ENCODE measurements at regions not wholly inside any gene's neighbourhood (a gene's known extent, or its start where the extent isn't known, plus 50 kb on each side); places are given as distances from the start of the nearest gene placed in this dataset.

GRCh38 chr7:126150278-126150958 lies 1102.3 kb downstream of the GRM8 start:
- TF ChIP-seq CTCF (IDR thresholded peaks at IDR 0.05) (no peak), POLR2A (IDR thresholded peaks at IDR 0.05) (no peak)
- WGBS, 4 donors: 48 to 56% (median 50%) methylated on average over 2 of the region's 2 CpGs

GRCh38 chr7:126140858-126141466 lies 1111.8 kb downstream of the GRM8 start:
- no peak for DNase-seq
- Histone ChIP-seq H3K4me1 (replicated peaks in 1 of 2) (no peaks in the 10 kb centered on the region), H3K4me3 (no peak overlapping the region), H3K27me3 (no peaks in the 10 kb centered on the region), H3K36me3 (replicated peaks in 1 of 2) (no peaks in the 10 kb centered on the region), H3K27ac (no peak overlapping the region), H3K9me3 (replicated peaks in 1 of 3) (no peaks in the 10 kb centered on the region)
- intact Hi-C loops (cut with DNase I): no loop called here
- TF ChIP-seq CTCF (IDR thresholded peaks at IDR 0.05) (no peak), POLR2A (IDR thresholded peaks at IDR 0.05) (no peak)

More at GRCh38 chr7:126150278-126150958, 1102.3 kb downstream of the GRM8 start:
- H3K36me3 ChIP-seq (replicated peaks in 1 of 2): no peaks in the 10 kb centered on the region
- H3K9me3 ChIP-seq (replicated peaks in 1 of 3): no peaks in the 10 kb centered on the region
- no peak overlapping the region for H3K4me3 ChIP-seq
- H3K4me1 ChIP-seq (replicated peaks in 1 of 2): no peaks in the 10 kb centered on the region
- DNase-seq: no peak
- no peaks in the 10 kb centered on the region for H3K27me3 ChIP-seq
- intact Hi-C loops (cut with DNase I): no loop called here
- no peak overlapping the region for H3K27ac ChIP-seq

GRCh38 chr7:126119981-126120380 lies 1132.8 kb downstream of the GRM8 start:
- no peak for DNase-seq
- no peaks in the 10 kb centered on the region for H3K27me3 ChIP-seq
- intact Hi-C loops (cut with DNase I): no loop called here
- no peaks in the 10 kb centered on the region for H3K36me3 ChIP-seq (replicated peaks in 1 of 2)
- H3K9me3 ChIP-seq (replicated peaks in 1 of 3): peaks cover 0 to 5% (median 0%) of the 10 kb centered on the region in 3 donors
- H3K4me1 ChIP-seq (replicated peaks in 1 of 2): no peaks in the 10 kb centered on the region
- TF ChIP-seq CTCF (IDR thresholded peaks at IDR 0.05): no peak
- TF ChIP-seq POLR2A (IDR thresholded peaks at IDR 0.05): no peak
- no peak overlapping the region for H3K27ac ChIP-seq
- WGBS, 4 donors: 46 to 56% (median 53%) methylated on average over 1 of the region's 1 CpG
- no peak overlapping the region for H3K4me3 ChIP-seq

GRCh38 chr7:126103582-126103981 lies 1149.2 kb downstream of the GRM8 start:
- no peak overlapping the region for H3K4me3 ChIP-seq
- no peaks in the 10 kb centered on the region for H3K4me1 ChIP-seq (replicated peaks in 1 of 2)
- intact Hi-C loops (cut with DNase I): no loop called here
- TF ChIP-seq POLR2A (IDR thresholded peaks at IDR 0.05) (no peak), CTCF (IDR thresholded peaks at IDR 0.05) (no peak)
- H3K27ac ChIP-seq: no peak overlapping the region
- DNase-seq: no peak
- H3K36me3 ChIP-seq (replicated peaks in 1 of 2): no peaks in the 10 kb centered on the region
- WGBS, 4 donors: 13 to 25% (median 21%) methylated on average over 1 of the region's 1 CpG
- no peaks in the 10 kb centered on the region for H3K27me3 ChIP-seq
- no peaks in the 10 kb centered on the region for H3K9me3 ChIP-seq (replicated peaks in 1 of 3)

Data from adrenal gland (tissue), 9 donors.